Liver (tissue), 3 donors: ENCODE measurements at regions not wholly inside any gene's neighbourhood (a gene's known extent, or its start where the extent isn't known, plus 50 kb on each side); places are given as distances from the start of the nearest gene placed in this dataset.

Experiments used
- CTCF ChIP-seq: fragments of 150-350 bp; IDR thresholded peaks from 2 replicates; pipeline ENCODE4 v1.5.1; 2017; ENCODE audit warnings: improper control_type of control experiment, low read depth, low read length; ENCODE audit not compliant: missing input control
- JUND ChIP-seq, 2 donors: IDR thresholded peaks; 2 replicates each; pipeline ENCODE4 v1.6.1; 2016; ENCODE audit warnings: antibody characterized with exemption in 2 of 2
- MAX ChIP-seq: IDR thresholded peaks from 2 replicates; pipeline ENCODE4 v1.6.1; 2016; ENCODE audit warnings: antibody characterized with exemption
- SP1 ChIP-seq: IDR thresholded peaks from 2 replicates; pipeline ENCODE4 v1.6.1; 2018; ENCODE audit warnings: antibody characterized with exemption, mild to moderate bottlenecking
- YY1 ChIP-seq: IDR thresholded peaks from 2 replicates; pipeline ENCODE4 v1.6.1; 2016; ENCODE audit warnings: antibody characterized with exemption, mild to moderate bottlenecking
- donor health status: healthy.
- donor health status: healthy.

- TF ChIP-seq CTCF (no peak), JUND (IDR thresholded peaks at IDR 0.05) (no peak), YY1 (no peak), SP1 (no peak), MAX (no peak)
These were observed 416.8 kb downstream of the CMPK2 start for GRCh38 chr2:6448893-6449292.
